ENCODE measurements at regions not wholly inside any gene's neighbourhood (a gene's known extent, or its start where the extent isn't known, plus 50 kb on each side); places are given as distances from the start of the nearest gene placed in this dataset.

GRCh38 chr7:84822941-84823510, 363.8 kb downstream of the SEMA3D start:
- no peak for TF ChIP-seq EZH2 (IDR thresholded peaks at IDR 0.05; ENCODE audit: borderline replicate concordance, low read depth, low read length, severe bottlenecking)
- TF ChIP-seq CTCF (IDR thresholded peaks at IDR 0.05; ENCODE audit: borderline replicate concordance, extremely low read depth, low read length, poor library complexity, severe bottlenecking) = no peak

All from DND-41 (cell line).